Glutamatergic neuron (in vitro differentiated cells): ENCODE measurements at regions not wholly inside any gene's neighbourhood (a gene's known extent, or its start where the extent isn't known, plus 50 kb on each side); places are given as distances from the start of the nearest gene placed in this dataset.

Experiments
- DNase-seq: peaks from one replicate; pipeline ENCODE4 v3.0.0; 2022
- H3K27ac Mint-ChIP-seq: one replicate; pipeline ENCODE4 v1.8.0; 2020; ENCODE audit warnings: mild to moderate bottlenecking, mixed read lengths, inconsistent platforms; ENCODE audit not compliant: unreplicated experiment
- H3K27me3 Mint-ChIP-seq: one replicate; pipeline ENCODE4 v1.8.0; 2020; ENCODE audit warnings: mild to moderate bottlenecking, moderate library complexity, mixed read lengths, inconsistent platforms; ENCODE audit not compliant: unreplicated experiment
- H3K36me3 Mint-ChIP-seq: one replicate; pipeline ENCODE4 v1.8.0; 2020; ENCODE audit warnings: mild to moderate bottlenecking, mixed read lengths, inconsistent platforms; ENCODE audit not compliant: unreplicated experiment
- H3K4me1 Mint-ChIP-seq: one replicate; pipeline ENCODE4 v1.8.0; 2020; ENCODE audit warnings: mild to moderate bottlenecking, low read depth, mixed read lengths, inconsistent platforms; ENCODE audit not compliant: unreplicated experiment
- H3K4me3 Mint-ChIP-seq: one replicate; pipeline ENCODE4 v1.8.0; 2020; ENCODE audit warnings: mild to moderate bottlenecking, mixed read lengths, inconsistent platforms; ENCODE audit not compliant: unreplicated experiment
- H3K9me3 Mint-ChIP-seq: one replicate; pipeline ENCODE4 v1.8.0; 2020; ENCODE audit warnings: mild to moderate bottlenecking, moderate library complexity, mixed read lengths, inconsistent platforms; ENCODE audit not compliant: unreplicated experiment
- CTCF ChIP-seq: fragments of 200-600 bp; sonication (generic); IDR thresholded peaks from one replicate; pipeline ENCODE4 v1.5.0; 2021; ENCODE audit not compliant: partially characterized antibody, unreplicated experiment

GRCh38 chr14:82447586-82447985, 913.9 kb upstream of the SEL1L start:
- Mint-ChIP-seq H3K27me3 (peaks cover 2% of the 10 kb centered on the region), H3K27ac (peak overlapping the region; percentile 92), H3K9me3 (no peaks in the 10 kb centered on the region), H3K36me3 (no peaks in the 10 kb centered on the region), H3K4me3 (peak overlapping the region; percentile 65), H3K4me1 (peaks cover 29% of the 10 kb centered on the region)
- peak; percentile 27 for DNase-seq
- TF ChIP-seq CTCF, result no peak

GRCh38 chr14:82449926-82450468, 916.3 kb upstream of the SEL1L start:
- peaks cover 29% of the 10 kb centered on the region for H3K4me1 Mint-ChIP-seq
- no peak overlapping the region for H3K4me3 Mint-ChIP-seq
- H3K36me3 Mint-ChIP-seq, result no peaks in the 10 kb centered on the region
- H3K9me3 Mint-ChIP-seq, result no peaks in the 10 kb centered on the region
- H3K27ac Mint-ChIP-seq, result no peak overlapping the region
- no peak for DNase-seq
- TF ChIP-seq CTCF, result no peak
- H3K27me3 Mint-ChIP-seq, result peaks cover 2% of the 10 kb centered on the region

- no peaks in the 10 kb centered on the region for H3K27me3 Mint-ChIP-seq
- no peaks in the 10 kb centered on the region for H3K36me3 Mint-ChIP-seq
- TF ChIP-seq CTCF, result no peak
- H3K4me1 Mint-ChIP-seq, result peaks cover 18% of the 10 kb centered on the region
- no peak overlapping the region for H3K27ac Mint-ChIP-seq
- no peak overlapping the region for H3K4me3 Mint-ChIP-seq
- H3K9me3 Mint-ChIP-seq, result no peaks in the 10 kb centered on the region
- no peak for DNase-seq
Observed at GRCh38 chr14:82451675-82452074, 918.0 kb upstream of the SEL1L start.

GRCh38 chr14:82482345-82482744, 948.7 kb upstream of the SEL1L start:
- Mint-ChIP-seq H3K4me1 (no peaks in the 10 kb centered on the region), H3K4me3 (no peak overlapping the region), H3K9me3 (no peaks in the 10 kb centered on the region), H3K27ac (no peak overlapping the region), H3K27me3 (no peaks in the 10 kb centered on the region), H3K36me3 (no peaks in the 10 kb centered on the region)
- DNase-seq, result no peak
- TF ChIP-seq CTCF, result no peak

GRCh38 chr14:82488473-82488872, 954.8 kb upstream of the SEL1L start:
- Mint-ChIP-seq H3K4me1 (peaks cover 8% of the 10 kb centered on the region), H3K4me3 (no peak overlapping the region), H3K9me3 (no peaks in the 10 kb centered on the region), H3K27me3 (no peaks in the 10 kb centered on the region), H3K27ac (peak overlapping the region; percentile 24), H3K36me3 (no peaks in the 10 kb centered on the region)
- peak; percentile 20 for DNase-seq
- no peak for TF ChIP-seq CTCF
